ENCODE measurements at regions not wholly inside any gene's neighbourhood (a gene's known extent, or its start where the extent isn't known, plus 50 kb on each side); places are given as distances from the start of the nearest gene placed in this dataset.
A peak's percentile ranks its signal among the peaks of the same experiment; 100 is the strongest.

GRCh38 chrX:134172588-134173259 lies 64.3 kb upstream of the CCDC160 start:
- POLR2A ChIA-PET = no interaction called here
- Mint-ChIP-seq H3K36me3 (ENCODE audit: low read depth) (peaks cover 31% of the 10 kb centered on the region), H3K27me3 (peaks cover 8% of the 10 kb centered on the region), H3K9me3 (no peaks in the 10 kb centered on the region), H3K4me1 (ENCODE audit: low read depth) (peaks cover 11% of the 10 kb centered on the region), H3K27ac (peak overlapping the region; percentile 89), H3K4me3 (peak overlapping the region; percentile 76)
- intact Hi-C loops (cut with micrococcal nuclease) = loop anchor here (2.0 kb wide), 1 partner anchor 14 kb away; no protein-coding TSS in a partner anchor
- TF ChIP-seq CTCF (IDR thresholded peaks at IDR 0.05) = no peak
- DNase-seq (peak; percentile 51), ATAC-seq (peak; percentile 40)
- CTCF ChIA-PET = no interaction called here

GRCh38 chrX:134173541-134174272 lies 63.3 kb upstream of the CCDC160 start:
- peak; percentile 32 for DNase-seq
- Mint-ChIP-seq H3K36me3 (ENCODE audit: low read depth) (peaks cover 27% of the 10 kb centered on the region), H3K27me3 (peaks cover 8% of the 10 kb centered on the region), H3K27ac (peak overlapping the region; percentile 81), H3K4me1 (ENCODE audit: low read depth) (peaks cover 7% of the 10 kb centered on the region), H3K9me3 (no peaks in the 10 kb centered on the region), H3K4me3 (peak overlapping the region; percentile 76)
- TF ChIP-seq CTCF (IDR thresholded peaks at IDR 0.05) = no peak
- intact Hi-C loops (cut with micrococcal nuclease) = loop anchor here (2.0 kb wide), 1 partner anchor 13 kb away; no protein-coding TSS in a partner anchor
- CTCF ChIA-PET = interaction anchor here (1.0 to 1.5 kb wide), 4 partner anchors 11 to 81 kb away, joined by 3 to 6 read pairs (median 3); no protein-coding TSS in a partner anchor
- POLR2A ChIA-PET = interaction anchor here (0.8 to 1.0 kb wide), 2 partner anchors 11 to 14 kb away, joined by 3 read pairs; no protein-coding TSS in a partner anchor
- ATAC-seq = peak; percentile 40

- intact Hi-C loops (cut with micrococcal nuclease) = no loop called here
- DNase-seq = no peak
- POLR2A ChIA-PET = interaction anchor here (0.8 to 1.0 kb wide), 2 partner anchors 10 to 13 kb away, joined by 3 read pairs; no protein-coding TSS in a partner anchor
- no peak for TF ChIP-seq CTCF (IDR thresholded peaks at IDR 0.05)
- peak overlapping the region; percentile 76 for H3K4me3 Mint-ChIP-seq
- H3K4me1 Mint-ChIP-seq (ENCODE audit: low read depth) = peaks cover 6% of the 10 kb centered on the region
- CTCF ChIA-PET = interaction anchor here (1.0 to 1.5 kb wide), 4 partner anchors 11 to 80 kb away, joined by 3 to 6 read pairs (median 3); no protein-coding TSS in a partner anchor
- H3K27me3 Mint-ChIP-seq = peaks cover 8% of the 10 kb centered on the region
- no peaks in the 10 kb centered on the region for H3K9me3 Mint-ChIP-seq
- ATAC-seq = no peak
- H3K36me3 Mint-ChIP-seq (ENCODE audit: low read depth) = peaks cover 24% of the 10 kb centered on the region
- H3K27ac Mint-ChIP-seq = peak overlapping the region; percentile 81
Measured at GRCh38 chrX:134174273-134174660, 62.7 kb upstream of the CCDC160 start.

- H3K4me3 Mint-ChIP-seq = no peak overlapping the region
- H3K36me3 Mint-ChIP-seq (ENCODE audit: low read depth) = peaks cover 19% of the 10 kb centered on the region
- H3K27me3 Mint-ChIP-seq = peaks cover 8% of the 10 kb centered on the region
- ATAC-seq (no peak), DNase-seq (no peak)
- H3K27ac Mint-ChIP-seq = no peak overlapping the region
- intact Hi-C loops (cut with micrococcal nuclease) = no loop called here
- TF ChIP-seq CTCF (IDR thresholded peaks at IDR 0.05) = no peak
- H3K4me1 Mint-ChIP-seq (ENCODE audit: low read depth) = peaks cover 6% of the 10 kb centered on the region
- no peaks in the 10 kb centered on the region for H3K9me3 Mint-ChIP-seq
- ChIA-PET CTCF (interaction anchor here (1.0 to 1.5 kb wide), 3 partner anchors 10 to 30 kb away, joined by 3 to 6 read pairs (median 3); no protein-coding TSS in a partner anchor), POLR2A (no interaction called here)
Measured at GRCh38 chrX:134174859-134175258, 62.1 kb upstream of the CCDC160 start.

Data from activated CD8-positive, alpha-beta T cell treated with anti-CD3 and anti-CD28 coated beads for 36 hours (primary cell).